HCT116 (cell line): ENCODE measurements at regions not wholly inside any gene's neighbourhood (a gene's known extent, or its start where the extent isn't known, plus 50 kb on each side); places are given as distances from the start of the nearest gene placed in this dataset.

ENCODE experiments used
- ATAC-seq: fragments of 200-7000 bp; cut with Tn5 transposase; 2 replicates; pipeline ENCODE4 v1.9.1; 2020; ENCODE audit warnings: mild to moderate bottlenecking, moderate library complexity
- BruUV-seq: library from RNA; stranded (reverse); fragments of 400-500 nt; replicated peaks from 2 replicates; lab custom pipeline; 2021; lab: Mats Ljungman, UMichigan
- CTCF ChIA-PET: fragments of 300-600 bp; sonication (Branson Sonifier 250); formaldehyde crosslinking; loops from one replicate; lab custom pipeline; 2021; ENCODE audit warnings: antibody characterized with exemption; lab: Charles Lee
- POLR2A ChIA-PET: fragments of 300-600, 350-600 bp; sonication (Branson Sonifier 250); formaldehyde crosslinking; loops from one replicate; lab custom pipeline; 2021; ENCODE audit warnings: antibody characterized with exemption; lab: Charles Lee
- RAD21 ChIA-PET, 2 experiments: fragments of 300-600 bp; sonication (Branson Sonifier 250); formaldehyde crosslinking; loops; one replicate each; lab custom pipeline; 2023; ENCODE audit warnings: low total read pairs in 2 of 2; ENCODE audit not compliant: uncharacterized antibody in 2 of 2, unreplicated experiment in 2 of 2, low non-redundant PET in 1 of 2; lab: Charles Lee
- DNase-seq: peaks from one replicate; pipeline ENCODE4 v3.0.0-alpha.2; 2010; ENCODE audit warnings: low read depth, low spot score
- H2AFZ ChIP-seq: fragments of 200-600 bp; shearing (Covaris generic), sonication (generic); 2 replicates; pipeline ENCODE4 v1.6.1; 2017; ENCODE audit warnings: low read depth, mixed run types, mixed read lengths, antibody characterized with exemption, low read length; ENCODE audit not compliant: poor library complexity, severe bottlenecking
- H3K27ac ChIP-seq: 2 replicates; pipeline ENCODE4 v1.5.1; 2012; ENCODE audit warnings: low read depth, low read length
- H3K27me3 ChIP-seq: fragments of 200-600 bp; sonication (generic); 2 replicates; pipeline ENCODE4 v1.6.1; 2016; ENCODE audit warnings: mixed run types, low read length, mixed read lengths; ENCODE audit not compliant: insufficient read depth
- H3K36me3 ChIP-seq, 2 experiments: fragments of 200-500 bp in 1 of 2; fragments of 200-600 bp in 1 of 2; sonication (Bioruptor generic) in 1 of 2; sonication (generic) in 1 of 2; 2 replicates each; pipeline versions ENCODE4 v1.5.1 to v1.6.1; 2014 to 2016; ENCODE audit warnings: low read length in 2 of 2, inconsistent platforms in 1 of 2, mixed read lengths in 1 of 2, mixed run types in 1 of 2; ENCODE audit not compliant: insufficient read depth in 2 of 2, control insufficient read depth in 1 of 2
- H3K4me1 ChIP-seq, 2 experiments: fragments of 200-600 bp in 1 of 2; sonication (generic) in 1 of 2; 2 replicates each; pipeline versions ENCODE4 v1.5.1 to v1.6.1; 2012 to 2017; ENCODE audit warnings: low read length in 2 of 2, inconsistent platforms in 1 of 2, mild to moderate bottlenecking in 1 of 2, mixed read lengths in 1 of 2, mixed run types in 1 of 2, moderate library complexity in 1 of 2; ENCODE audit not compliant: insufficient read depth in 2 of 2, control insufficient read depth in 1 of 2
- H3K4me2 ChIP-seq: fragments of 200-600 bp; sonication (generic); 2 replicates; pipeline ENCODE4 v1.6.1; 2017; ENCODE audit warnings: mixed run types, low read length, mixed read lengths
- H3K4me3 ChIP-seq, 2 experiments: fragments of 200-600 bp in 1 of 2; sonication (generic) in 1 of 2; replicated peaks in 1 of 2; 2 replicates each; pipeline ENCODE4 v1.5.1; 2011 to 2016; ENCODE audit warnings: low read length in 2 of 2, control low read depth in 1 of 2, low read depth in 1 of 2, mild to moderate bottlenecking in 1 of 2, mixed read lengths in 1 of 2, mixed run types in 1 of 2
- H3K79me2 ChIP-seq: fragments of 200-600 bp; sonication (generic); 2 replicates; pipeline ENCODE4 v1.6.1; 2017; ENCODE audit warnings: mild to moderate bottlenecking, mixed run types, low read length, moderate library complexity, mixed read lengths; ENCODE audit not compliant: insufficient read depth
- H3K9ac ChIP-seq: fragments of 200-600 bp; sonication (generic); 2 replicates; pipeline ENCODE4 v1.6.1; 2016; ENCODE audit warnings: low read length, mixed read lengths
- H3K9me2 ChIP-seq: fragments of 200-600 bp; sonication (generic), shearing (Covaris generic); 2 replicates; pipeline ENCODE4 v1.6.1; 2017; ENCODE audit warnings: mixed run types, mild to moderate bottlenecking, moderate library complexity; ENCODE audit not compliant: insufficient read depth
- H3K9me3 ChIP-seq, 2 experiments: fragments of 200-500 bp in 1 of 2; fragments of 200-600 bp in 1 of 2; sonication (Bioruptor generic) in 1 of 2; sonication (generic) in 1 of 2; 2 replicates each; pipeline ENCODE4 v1.6.1; 2014 to 2017; ENCODE audit warnings: low read length in 2 of 2, mixed read lengths in 2 of 2, inconsistent platforms in 1 of 2, low read depth in 1 of 2, mild to moderate bottlenecking in 1 of 2, mixed run types in 1 of 2, moderate library complexity in 1 of 2; ENCODE audit not compliant: control insufficient read depth in 1 of 2, insufficient read depth in 1 of 2
- H4K20me1 ChIP-seq: fragments of 200-600 bp; sonication (generic), shearing (Covaris generic); 2 replicates; pipeline ENCODE4 v1.6.1; 2017; ENCODE audit warnings: mixed run types, mild to moderate bottlenecking, moderate library complexity; ENCODE audit not compliant: insufficient read depth
- ATF3 ChIP-seq: IDR thresholded peaks from 2 replicates; pipeline ENCODE4 v1.6.1; 2012
- CBX3 ChIP-seq: IDR thresholded peaks from 2 replicates; pipeline ENCODE4 v1.6.1; 2012; ENCODE audit warnings: low read depth
- CTCF ChIP-seq, 3 experiments: fragments of 200-600 bp in 1 of 3; sonication (generic) in 1 of 3; IDR thresholded peaks in 2 of 3; conservative IDR thresholded peaks in 1 of 3; 2 replicates each; pipeline ENCODE4 v1.5.1; 2012 to 2017; ENCODE audit warnings: low read depth in 2 of 3, low read length in 2 of 3, antibody characterized with exemption in 1 of 3, borderline replicate concordance in 1 of 3, control low read depth in 1 of 3, mild to moderate bottlenecking in 1 of 3, mixed read lengths in 1 of 3, mixed run types in 1 of 3, moderate library complexity in 1 of 3; ENCODE audit not compliant: insufficient read depth in 1 of 3
- ELF1 ChIP-seq: IDR thresholded peaks from 2 replicates; pipeline ENCODE4 v1.6.1; 2012; ENCODE audit warnings: low read depth, borderline replicate concordance
- EZH2phosphoT487 ChIP-seq: fragments of 200-600 bp; IDR thresholded peaks from 2 replicates; pipeline ENCODE4 v1.6.1; 2018; ENCODE audit warnings: antibody characterized with exemption, borderline replicate concordance
- FOSL1 ChIP-seq: IDR thresholded peaks from 2 replicates; pipeline ENCODE4 v1.6.1; 2012; ENCODE audit warnings: low read depth
- JUND ChIP-seq: IDR thresholded peaks from 2 replicates; pipeline ENCODE4 v1.6.1; 2012
- MAX ChIP-seq: IDR thresholded peaks from 2 replicates; pipeline ENCODE4 v1.6.1; 2012
- POLR2AphosphoS5 ChIP-seq: IDR thresholded peaks from 2 replicates; pipeline ENCODE4 v1.6.1; 2011; ENCODE audit warnings: mild to moderate bottlenecking, low read depth, low read length, moderate library complexity
- RAD21 ChIP-seq: IDR thresholded peaks from 2 replicates; pipeline ENCODE4 v1.6.1; 2012; ENCODE audit warnings: low read depth, mild to moderate bottlenecking
- REST ChIP-seq: IDR thresholded peaks from 2 replicates; pipeline ENCODE4 v1.6.1; 2012; ENCODE audit warnings: low read depth
- SIN3A ChIP-seq: IDR thresholded peaks from 2 replicates; pipeline ENCODE4 v1.6.1; 2012; ENCODE audit warnings: low read depth
- TCF7L2 ChIP-seq: IDR thresholded peaks from 2 replicates; pipeline ENCODE4 v1.7.0; 2011; ENCODE audit warnings: borderline replicate concordance, inconsistent platforms; ENCODE audit not compliant: insufficient read depth, insufficient read length; ENCODE audit errors: extremely low read depth
- YY1 ChIP-seq: IDR thresholded peaks from 2 replicates; pipeline ENCODE4 v1.6.1; 2011; ENCODE audit warnings: low read length, low read depth, moderate library complexity, mild to moderate bottlenecking; ENCODE audit not compliant: insufficient replicate concordance; ENCODE audit errors: extremely low read depth
- ZBTB33 ChIP-seq: IDR thresholded peaks from 2 replicates; pipeline ENCODE4 v1.6.1; 2011; ENCODE audit warnings: mild to moderate bottlenecking, low read length, moderate library complexity; ENCODE audit not compliant: insufficient replicate concordance; ENCODE audit errors: extremely low read depth
- ZFX ChIP-seq: fragments of 450-650 bp; IDR thresholded peaks from 2 replicates; pipeline ENCODE4 v1.6.1; 2017
- ZNF274 ChIP-seq: fragments of 200-500 bp; sonication (Bioruptor generic); IDR thresholded peaks from 2 replicates; pipeline ENCODE4 v1.6.1; 2014; ENCODE audit warnings: mild to moderate bottlenecking, low read depth, low read length, inconsistent platforms
- intact Hi-C: fragments of 100-400 bp; cut with micrococcal nuclease; formaldehyde crosslinking; loops from 2 replicates; pipeline ENCODE4 v1.10.0; 2022

- BruUV-seq, result no TSS peak
- TF ChIP-seq TCF7L2 (no peak), YY1 (no peak), ZFX (no peak), MAX (no peak), FOSL1 (no peak), CTCF (IDR thresholded peaks at IDR 0.05 in 2 of 3, conservative IDR thresholded peaks at IDR 0.05 in 1 of 3; ENCODE audit: borderline replicate concordance in 1 of 3, insufficient read depth in 1 of 3, low read depth in 2 of 3, low read length in 2 of 3) (no peak), SIN3A (no peak), CBX3 (no peak), ELF1 (no peak), ZNF274 (no peak), JUND (no peak), EZH2phosphoT487 (no peak), ATF3 (no peak), RAD21 (no peak), REST (no peak), POLR2AphosphoS5 (no peak), ZBTB33 (no peak)
- ATAC-seq (no peak), DNase-seq (no peak)
- H3K27ac ChIP-seq, result no peak overlapping the region
- no peak overlapping the region for H3K9ac ChIP-seq
- peaks cover 29 to 38% of the 10 kb centered on the region in 2 experiments for H3K4me1 ChIP-seq
- intact Hi-C loops, result no loop called here
- RAD21 ChIA-PET, result no interaction called here
- H2AFZ ChIP-seq, result no peak overlapping the region
- H3K4me3 ChIP-seq, result no peak overlapping the region
- CTCF ChIA-PET, result no interaction called here
- H3K36me3 ChIP-seq, result no peaks in the 10 kb centered on the region
- no peaks in the 10 kb centered on the region for H3K27me3 ChIP-seq
- H3K4me2 ChIP-seq, result no peak overlapping the region
- no peaks in the 10 kb centered on the region for H3K9me3 ChIP-seq
- H3K9me2 ChIP-seq, result no peaks in the 10 kb centered on the region
- no peaks in the 10 kb centered on the region for H4K20me1 ChIP-seq
- POLR2A ChIA-PET, result no interaction called here
- H3K79me2 ChIP-seq, result no peaks in the 10 kb centered on the region
Observed at GRCh38 chr18:62447652-62448051, 75.2 kb upstream of the ZCCHC2 start.
